T47D (cell line): ENCODE measurements at regions not wholly inside any gene's neighbourhood (a gene's known extent, or its start where the extent isn't known, plus 50 kb on each side); places are given as distances from the start of the nearest gene placed in this dataset.

Experiments used
- DNase-seq, 2 experiments: peaks; one replicate each; pipeline versions ENCODE4 v3.0.0 to v3.0.0-alpha.2; 2011 to 2012; ENCODE audit warnings: low read depth in 1 of 2, low spot score in 1 of 2
- JUND ChIP-seq: IDR thresholded peaks from 2 replicates; pipeline ENCODE4 v1.6.1; 2012; ENCODE audit warnings: low read depth
- in situ Hi-C: cut with HindIII; loops from 2 replicates; pipeline ENCODE4 v1.10.0; 2016; ENCODE audit warnings: low sequenced_read_pairs, low pct_unique_long_range_greater_than_20kb

GRCh38 chr7:86964973-86965726 is 94.3 kb downstream of the ELAPOR2 start:
- TF ChIP-seq JUND = no peak
- no peak for DNase-seq
- in situ Hi-C loops = no loop called here

GRCh38 chr7:86963599-86964230 is 95.7 kb downstream of the ELAPOR2 start:
- no peak for DNase-seq
- no peak for TF ChIP-seq JUND

GRCh38 chr7:86962623-86963022 is 96.8 kb downstream of the ELAPOR2 start:
- in situ Hi-C loops = no loop called here
- DNase-seq = no peak
- TF ChIP-seq JUND = no peak

More at GRCh38 chr7:86963599-86964230, 95.7 kb downstream of the ELAPOR2 start:
- in situ Hi-C loops = no loop called here

DNA sequence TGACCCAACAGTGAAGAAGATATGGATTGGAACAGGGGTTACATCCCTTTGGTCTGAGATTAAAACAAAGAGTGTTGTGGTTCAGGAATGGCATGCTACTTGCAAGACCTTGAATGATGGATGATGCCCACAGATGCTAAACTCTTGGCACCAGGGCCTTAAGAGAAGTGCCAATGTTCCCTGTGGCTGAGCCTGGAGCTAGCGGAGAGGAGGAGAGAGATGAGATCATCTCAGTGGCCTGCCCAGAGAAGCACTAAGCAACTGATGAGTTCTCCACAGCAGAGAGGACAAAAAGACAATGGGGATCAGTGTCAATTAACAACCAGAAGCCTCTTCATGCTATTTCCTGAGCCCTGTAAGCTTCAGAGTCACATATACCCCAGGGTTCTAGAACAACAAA is 97.8 kb downstream of the ELAPOR2 start:
- in situ Hi-C loops = no loop called here
- no peak for TF ChIP-seq JUND
- DNase-seq = no peak

GRCh38 chr7:86958380-86958779 is 101.1 kb downstream of the ELAPOR2 start:
- TF ChIP-seq JUND = no peak
- in situ Hi-C loops = no loop called here
- DNase-seq = no peak

DNA sequence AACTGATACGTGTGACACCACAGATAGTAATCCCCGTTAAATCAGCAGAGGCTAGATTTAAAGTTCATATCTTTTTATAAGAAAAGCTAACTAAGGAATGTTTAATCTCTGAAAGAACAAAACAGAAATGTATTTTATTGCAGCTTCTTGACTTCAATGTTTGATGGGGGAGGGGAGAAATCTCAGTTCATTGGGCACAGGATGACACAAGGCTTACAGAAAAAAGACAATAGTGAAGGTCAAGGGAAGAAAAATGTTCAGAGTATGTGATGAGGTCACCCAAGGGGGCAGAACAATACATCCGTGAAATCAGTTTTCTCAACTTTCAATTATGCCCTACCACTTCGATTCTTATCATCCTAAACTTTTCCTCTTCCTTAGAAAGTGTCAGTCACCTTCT is 102.9 kb downstream of the ELAPOR2 start:
- in situ Hi-C loops = no loop called here
- no peak for DNase-seq
- TF ChIP-seq JUND = no peak

- no peak for DNase-seq
- in situ Hi-C loops = no loop called here
- TF ChIP-seq JUND = no peak
Measured at GRCh38 chr7:86955895-86956503, 103.5 kb downstream of the ELAPOR2 start.

DNA sequence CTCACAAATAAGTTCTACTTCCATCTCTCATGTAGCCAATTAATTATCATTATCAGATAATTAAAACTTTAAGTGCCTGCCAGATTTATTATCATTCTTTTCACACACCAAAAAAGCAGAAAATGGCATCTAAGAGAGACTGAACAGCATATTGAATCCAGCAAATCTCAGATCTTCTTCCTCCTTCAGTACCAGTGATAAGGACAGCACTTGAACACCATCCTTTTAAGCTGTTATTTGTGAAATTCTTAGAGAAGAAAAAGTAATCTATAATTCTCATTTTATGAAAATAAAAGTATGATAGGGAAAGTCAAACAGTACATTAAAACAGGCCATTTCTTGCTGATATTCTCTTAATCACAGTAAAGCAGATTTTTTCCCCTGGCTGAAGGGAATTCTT is 104.5 kb downstream of the ELAPOR2 start:
- no peak for DNase-seq
- in situ Hi-C loops = no loop called here
- no peak for TF ChIP-seq JUND

GRCh38 chr7:86953653-86954336 is 105.7 kb downstream of the ELAPOR2 start:
- in situ Hi-C loops = no loop called here
- TF ChIP-seq JUND = no peak
- no peak for DNase-seq

GRCh38 chr7:86953219-86953618 is 106.2 kb downstream of the ELAPOR2 start:
- in situ Hi-C loops = no loop called here
- DNase-seq = no peak
- TF ChIP-seq JUND = no peak

GRCh38 chr7:86951895-86952294 is 107.6 kb downstream of the ELAPOR2 start:
- no peak for DNase-seq
- TF ChIP-seq JUND = no peak
- in situ Hi-C loops = no loop called here

DNA sequence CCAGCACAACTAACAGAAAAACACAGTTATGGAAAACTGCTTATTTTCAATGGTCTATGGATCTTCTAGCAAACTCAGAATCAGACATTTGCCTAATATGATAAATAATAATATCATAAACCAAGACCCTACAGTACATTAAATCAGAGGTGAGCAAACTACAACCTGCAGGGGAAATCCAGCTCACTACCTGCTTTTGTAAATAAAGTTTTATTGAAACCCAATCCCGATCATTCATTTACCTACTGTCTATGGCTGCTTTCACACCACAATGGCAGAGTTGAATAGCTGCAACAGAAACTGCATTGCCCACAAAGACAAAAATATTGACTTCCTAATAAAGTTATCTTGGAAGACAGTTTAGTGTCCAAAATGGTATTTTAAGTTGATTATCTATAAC is 108.5 kb downstream of the ELAPOR2 start:
- in situ Hi-C loops = no loop called here
- no peak for TF ChIP-seq JUND
- no peak for DNase-seq

- DNase-seq = no peak
Measured at GRCh38 chr7:86950360-86950759, 109.1 kb downstream of the ELAPOR2 start.

More at GRCh38 chr7:86950360-86950759, 109.1 kb downstream of the ELAPOR2 start:
- in situ Hi-C loops = no loop called here
- TF ChIP-seq JUND = no peak
